ENCODE measurements at regions not wholly inside any gene's neighbourhood (a gene's known extent, or its start where the extent isn't known, plus 50 kb on each side); places are given as distances from the start of the nearest gene placed in this dataset.

DNA sequence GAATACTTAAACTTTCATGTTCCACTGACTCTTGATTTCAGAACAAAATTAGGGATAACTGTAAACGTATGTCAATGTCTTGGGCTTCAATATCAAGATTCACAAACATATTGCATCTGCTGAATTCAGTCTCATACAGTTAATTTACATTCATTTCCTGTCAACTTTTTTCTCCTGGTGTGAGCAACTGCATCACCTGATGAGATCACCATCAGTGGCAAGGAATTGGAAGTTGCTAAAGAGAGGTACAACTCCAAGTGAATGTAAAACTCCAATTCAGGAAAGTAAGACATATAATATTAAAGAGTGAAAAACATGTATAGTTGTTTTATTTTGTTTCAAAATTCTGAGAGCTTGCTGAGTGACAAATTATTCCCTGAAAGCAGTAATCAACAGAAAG, 1336.2 kb upstream of the C9orf72 start:
- H2BK5ac ChIP-seq (ENCODE audit: low read depth, low read length, poor library complexity, severe bottlenecking) = no peak overlapping the region
- H3K18ac ChIP-seq (ENCODE audit: low read depth in 1 of 2, low read length in 2 of 2) = no peak overlapping the region
- no peak overlapping the region for H2BK12ac ChIP-seq (ENCODE audit: low read length in 2 of 2)
- no peak overlapping the region for H2AK5ac ChIP-seq (ENCODE audit: low read length, severe bottlenecking)
- no peak overlapping the region for H3K14ac ChIP-seq (ENCODE audit: low read length in 2 of 2)
- H2BK15ac ChIP-seq (ENCODE audit: low read depth, poor library complexity, severe bottlenecking) = no peak overlapping the region
- H2AFZ ChIP-seq (ENCODE audit: low read depth, low read length) = no peak overlapping the region
- H3K79me1 ChIP-seq (replicated peaks; ENCODE audit: low read length, poor library complexity, severe bottlenecking) = no peaks in the 10 kb centered on the region
- H3K23ac ChIP-seq (ENCODE audit: low read length in 2 of 2) = no peak overlapping the region
- H3K27me3 ChIP-seq (ENCODE audit: control insufficient read depth in 1 of 2, insufficient read depth in 1 of 2, low read length in 2 of 2) = no peaks in the 10 kb centered on the region
- no peaks in the 10 kb centered on the region for H3K9me3 ChIP-seq (ENCODE audit: control insufficient read depth, low read length)
- H3K4me3 ChIP-seq (ENCODE audit: insufficient read depth in 1 of 2, low read depth in 1 of 2, low read length in 2 of 2) = no peak overlapping the region
- DNase-seq = no peak
- no peak overlapping the region for H3K9ac ChIP-seq (ENCODE audit: low read length)
- no peak overlapping the region for H4K91ac ChIP-seq (ENCODE audit: low read length)
- H3K27ac ChIP-seq (ENCODE audit: low read length, poor library complexity, severe bottlenecking) = no peak overlapping the region
- H3K36me3 ChIP-seq (ENCODE audit: control insufficient read depth in 1 of 2, insufficient read depth in 2 of 2, low read depth in 1 of 2, low read length in 2 of 2) = no peaks in the 10 kb centered on the region
- H3K4me1 ChIP-seq (ENCODE audit: control insufficient read depth, insufficient read depth, low read depth, low read length) = no peaks in the 10 kb centered on the region
- H4K8ac ChIP-seq (ENCODE audit: low read length) = no peak overlapping the region
- no peak overlapping the region for H2BK120ac ChIP-seq (ENCODE audit: low read depth, low read length)
- H3K4ac ChIP-seq (ENCODE audit: low read depth in 1 of 2, low read length in 2 of 2) = no peak overlapping the region
- 92% methylated on average over 1 of the region's 1 CpG for WGBS
- no peak overlapping the region for H3K4me2 ChIP-seq (ENCODE audit: low read length, poor library complexity, severe bottlenecking)

DNA sequence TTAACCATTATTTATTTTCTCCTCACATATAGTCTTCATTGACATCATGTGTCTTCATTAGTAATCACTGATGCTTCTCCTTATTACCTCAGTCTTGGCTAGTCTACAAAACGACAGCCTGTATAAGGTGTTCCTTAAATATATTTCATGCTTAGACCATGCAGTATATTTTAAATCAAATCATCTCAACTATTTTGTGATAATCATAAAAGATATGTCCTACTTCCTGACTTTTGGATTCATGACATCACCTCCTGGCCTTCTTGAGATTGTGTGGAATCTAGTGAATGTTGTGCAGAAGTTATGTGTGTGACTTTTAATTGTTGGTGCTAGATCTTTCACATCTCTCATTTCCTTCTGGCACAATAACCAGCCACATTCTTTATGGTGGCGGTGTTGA, 1339.3 kb upstream of the C9orf72 start:
- WGBS = no CpG with 5 or more reads among the region's 2 CpGs
- Histone ChIP-seq H4K91ac (ENCODE audit: low read length) (no peak overlapping the region), H4K8ac (ENCODE audit: low read length) (no peak overlapping the region), H3K4me3 (ENCODE audit: insufficient read depth in 1 of 2, low read depth in 1 of 2, low read length in 2 of 2) (no peak overlapping the region), H2BK12ac (ENCODE audit: low read length in 2 of 2) (no peak overlapping the region), H3K9ac (ENCODE audit: low read length) (no peak overlapping the region), H3K27me3 (ENCODE audit: control insufficient read depth in 1 of 2, insufficient read depth in 1 of 2, low read length in 2 of 2) (no peaks in the 10 kb centered on the region), H3K4me1 (ENCODE audit: control insufficient read depth, insufficient read depth, low read depth, low read length) (no peaks in the 10 kb centered on the region), H2BK5ac (ENCODE audit: low read depth, low read length, poor library complexity, severe bottlenecking) (no peak overlapping the region), H3K9me3 (ENCODE audit: control insufficient read depth, low read length) (no peaks in the 10 kb centered on the region), H3K79me1 (replicated peaks; ENCODE audit: low read length, poor library complexity, severe bottlenecking) (no peaks in the 10 kb centered on the region), H3K27ac (ENCODE audit: low read length, poor library complexity, severe bottlenecking) (no peak overlapping the region), H3K23ac (ENCODE audit: low read length in 2 of 2) (no peak overlapping the region), H2BK120ac (ENCODE audit: low read depth, low read length) (no peak overlapping the region), H2BK15ac (ENCODE audit: low read depth, poor library complexity, severe bottlenecking) (no peak overlapping the region), H3K36me3 (ENCODE audit: control insufficient read depth in 1 of 2, insufficient read depth in 2 of 2, low read depth in 1 of 2, low read length in 2 of 2) (no peaks in the 10 kb centered on the region), H2AFZ (ENCODE audit: low read depth, low read length) (no peak overlapping the region), H3K4me2 (ENCODE audit: low read length, poor library complexity, severe bottlenecking) (no peak overlapping the region), H3K18ac (ENCODE audit: low read depth in 1 of 2, low read length in 2 of 2) (no peak overlapping the region), H3K14ac (ENCODE audit: low read length in 2 of 2) (no peak overlapping the region), H3K4ac (ENCODE audit: low read depth in 1 of 2, low read length in 2 of 2) (no peak overlapping the region), H2AK5ac (ENCODE audit: low read length, severe bottlenecking) (no peak overlapping the region)
- no peak for DNase-seq

DNA sequence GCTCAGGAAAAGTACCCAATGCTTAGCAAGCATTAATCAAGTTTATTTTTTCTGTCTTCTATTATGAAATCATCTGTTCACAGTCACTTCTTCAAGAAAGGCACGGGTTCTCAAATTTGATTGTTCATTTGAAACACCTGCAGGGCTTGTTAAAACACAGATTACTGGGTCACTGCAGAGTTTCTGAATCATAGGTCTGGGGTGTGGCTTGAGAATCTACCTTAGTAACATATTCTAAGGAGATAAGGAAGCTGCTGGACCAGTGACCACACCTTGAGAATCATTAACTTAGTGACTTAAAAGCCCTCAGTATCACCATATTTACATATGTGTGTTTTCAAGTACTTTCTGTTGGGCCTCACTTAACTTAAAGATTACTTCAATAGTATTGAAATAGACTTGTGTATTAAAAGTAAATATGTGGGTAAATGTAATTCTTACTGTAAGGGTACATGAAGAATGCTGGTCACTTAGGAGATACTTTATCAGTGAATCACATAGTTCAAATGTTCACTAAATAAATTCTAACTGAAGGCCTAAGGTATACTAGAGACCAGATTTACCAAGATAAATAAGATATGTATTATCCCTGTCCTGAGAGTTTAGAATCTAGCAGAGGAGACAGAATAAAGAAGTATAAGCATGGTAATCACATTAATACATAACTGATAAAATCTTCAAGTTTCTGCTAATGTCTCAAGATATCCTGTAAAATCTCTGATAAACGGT, 1342.1 kb upstream of the C9orf72 start:
- Histone ChIP-seq H2AFZ (ENCODE audit: low read depth, low read length) (no peak overlapping the region), H3K79me1 (replicated peaks; ENCODE audit: low read length, poor library complexity, severe bottlenecking) (no peaks in the 10 kb centered on the region), H3K18ac (ENCODE audit: low read depth in 1 of 2, low read length in 2 of 2) (no peak overlapping the region), H3K9ac (ENCODE audit: low read length) (no peak overlapping the region), H2BK15ac (ENCODE audit: low read depth, poor library complexity, severe bottlenecking) (no peak overlapping the region), H4K8ac (ENCODE audit: low read length) (no peak overlapping the region), H3K27ac (ENCODE audit: low read length, poor library complexity, severe bottlenecking) (no peak overlapping the region), H3K4me3 (ENCODE audit: insufficient read depth in 1 of 2, low read depth in 1 of 2, low read length in 2 of 2) (no peak overlapping the region), H2BK5ac (ENCODE audit: low read depth, low read length, poor library complexity, severe bottlenecking) (no peak overlapping the region), H3K27me3 (ENCODE audit: control insufficient read depth in 1 of 2, insufficient read depth in 1 of 2, low read length in 2 of 2) (no peaks in the 10 kb centered on the region), H3K14ac (ENCODE audit: low read length in 2 of 2) (no peak overlapping the region), H2AK5ac (ENCODE audit: low read length, severe bottlenecking) (no peak overlapping the region), H3K23ac (ENCODE audit: low read length in 2 of 2) (no peak overlapping the region), H4K91ac (ENCODE audit: low read length) (no peak overlapping the region), H3K4me1 (ENCODE audit: control insufficient read depth, insufficient read depth, low read depth, low read length) (no peaks in the 10 kb centered on the region), H2BK12ac (ENCODE audit: low read length in 2 of 2) (no peak overlapping the region), H3K4me2 (ENCODE audit: low read length, poor library complexity, severe bottlenecking) (peak overlapping the region; percentile 29), H3K4ac (ENCODE audit: low read depth in 1 of 2, low read length in 2 of 2) (no peak overlapping the region), H3K9me3 (ENCODE audit: control insufficient read depth, low read length) (no peaks in the 10 kb centered on the region), H3K36me3 (ENCODE audit: control insufficient read depth in 1 of 2, insufficient read depth in 2 of 2, low read depth in 1 of 2, low read length in 2 of 2) (no peaks in the 10 kb centered on the region), H2BK120ac (ENCODE audit: low read depth, low read length) (no peak overlapping the region)
- DNase-seq = no peak
- WGBS = 91% methylated on average over 1 of the region's 2 CpGs

DNA sequence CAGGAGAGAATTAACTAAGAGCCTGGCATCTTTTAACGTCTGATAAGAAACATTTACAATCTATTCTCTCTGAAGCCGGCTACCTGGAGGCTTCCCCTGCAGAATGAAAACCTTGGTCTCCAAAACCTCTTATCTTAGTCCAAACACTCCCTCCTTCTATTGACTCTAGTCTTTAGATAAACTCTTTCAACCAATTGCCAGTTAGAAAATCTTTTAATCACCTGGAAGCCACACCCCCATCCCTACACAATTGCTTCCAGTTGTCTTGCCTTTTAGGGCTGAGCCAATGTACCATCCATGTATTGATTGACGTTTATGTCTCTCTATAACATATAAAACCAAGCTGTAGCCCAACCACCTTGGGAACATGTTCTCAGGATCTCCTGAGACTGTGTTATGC, 1343.1 kb upstream of the C9orf72 start:
- WGBS = 96% methylated on average over 3 of the region's 3 CpGs
- no peak overlapping the region for H2AFZ ChIP-seq (ENCODE audit: low read depth, low read length)
- H3K4ac ChIP-seq (ENCODE audit: low read depth in 1 of 2, low read length in 2 of 2) = no peak overlapping the region
- no peak overlapping the region for H2BK15ac ChIP-seq (ENCODE audit: low read depth, poor library complexity, severe bottlenecking)
- H3K18ac ChIP-seq (ENCODE audit: low read depth in 1 of 2, low read length in 2 of 2) = no peak overlapping the region
- no peak overlapping the region for H3K4me2 ChIP-seq (ENCODE audit: low read length, poor library complexity, severe bottlenecking)
- no peak overlapping the region for H3K4me3 ChIP-seq (ENCODE audit: insufficient read depth in 1 of 2, low read depth in 1 of 2, low read length in 2 of 2)
- H2BK12ac ChIP-seq (ENCODE audit: low read length in 2 of 2) = no peak overlapping the region
- no peak overlapping the region for H2BK120ac ChIP-seq (ENCODE audit: low read depth, low read length)
- no peak overlapping the region for H4K8ac ChIP-seq (ENCODE audit: low read length)
- DNase-seq = no peak
- H3K36me3 ChIP-seq (ENCODE audit: control insufficient read depth in 1 of 2, insufficient read depth in 2 of 2, low read depth in 1 of 2, low read length in 2 of 2) = no peaks in the 10 kb centered on the region
- H3K9ac ChIP-seq (ENCODE audit: low read length) = no peak overlapping the region
- H3K4me1 ChIP-seq (ENCODE audit: control insufficient read depth, insufficient read depth, low read depth, low read length) = no peaks in the 10 kb centered on the region
- H2BK5ac ChIP-seq (ENCODE audit: low read depth, low read length, poor library complexity, severe bottlenecking) = no peak overlapping the region
- no peaks in the 10 kb centered on the region for H3K9me3 ChIP-seq (ENCODE audit: control insufficient read depth, low read length)
- no peaks in the 10 kb centered on the region for H3K27me3 ChIP-seq (ENCODE audit: control insufficient read depth in 1 of 2, insufficient read depth in 1 of 2, low read length in 2 of 2)
- no peak overlapping the region for H3K14ac ChIP-seq (ENCODE audit: low read length in 2 of 2)
- H3K79me1 ChIP-seq (replicated peaks; ENCODE audit: low read length, poor library complexity, severe bottlenecking) = no peaks in the 10 kb centered on the region
- H3K27ac ChIP-seq (ENCODE audit: low read length, poor library complexity, severe bottlenecking) = no peak overlapping the region
- H3K23ac ChIP-seq (ENCODE audit: low read length in 2 of 2) = no peak overlapping the region
- H2AK5ac ChIP-seq (ENCODE audit: low read length, severe bottlenecking) = no peak overlapping the region
- H4K91ac ChIP-seq (ENCODE audit: low read length) = no peak overlapping the region
